Stimulated activated effector memory CD8-positive, alpha-beta T cell treated with anti-CD3 and anti-CD28 coated beads, Interleukin-12 subunit alpha, Interleukin-12 subunit beta, amount 100 ng/mL, for 72 hours (primary cell): ENCODE measurements at regions not wholly inside any gene's neighbourhood (a gene's known extent, or its start where the extent isn't known, plus 50 kb on each side); places are given as distances from the start of the nearest gene placed in this dataset.
A peak's percentile ranks its signal among the peaks of the same experiment; 100 is the strongest.

Experiments used
- ATAC-seq: fragments of 150-1000 bp; cut with Tn5 transposase; 2 replicates; pipeline ENCODE4 v1.10.0; 2021
- DNase-seq, 2 donors: peaks; one replicate each; pipeline ENCODE4 v3.0.0; 2021 to 2022; ENCODE audit warnings: low spot score in 2 of 2
- H3K27ac Mint-ChIP-seq: one replicate; pipeline ENCODE4 v1.8.0; 2022; ENCODE audit warnings: mild to moderate bottlenecking, mixed read lengths
- H3K36me3 Mint-ChIP-seq: one replicate; pipeline ENCODE4 v1.8.0; 2022; ENCODE audit warnings: mild to moderate bottlenecking, mixed read lengths
- H3K4me1 Mint-ChIP-seq: one replicate; pipeline ENCODE4 v1.8.0; 2022; ENCODE audit warnings: mixed read lengths
- H3K4me3 Mint-ChIP-seq: one replicate; pipeline ENCODE4 v1.8.0; 2022; ENCODE audit warnings: mild to moderate bottlenecking, mixed read lengths
- H3K9me3 Mint-ChIP-seq: one replicate; pipeline ENCODE4 v1.8.0; 2022; ENCODE audit warnings: mixed read lengths

DNA sequence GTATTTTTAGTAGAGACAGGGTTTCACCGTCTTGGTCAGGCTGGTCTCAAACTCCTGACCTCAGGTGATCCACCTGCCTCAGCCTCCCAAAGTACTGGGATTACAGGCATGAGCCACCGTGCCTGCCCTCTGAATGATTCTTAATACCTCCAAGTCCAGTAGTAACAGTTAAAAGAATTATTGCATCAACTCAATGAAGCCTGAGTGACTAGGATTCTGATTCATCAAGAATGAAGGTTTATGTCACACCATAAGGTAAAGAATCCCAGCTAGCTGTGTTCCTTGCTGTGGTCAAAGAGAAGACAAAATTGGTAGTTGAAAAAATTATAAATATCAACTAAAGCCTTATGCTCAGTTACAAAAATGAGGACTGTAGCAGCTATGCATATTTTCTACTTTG lies 81.2 kb upstream of the ABCC4 start:
- H3K4me1 Mint-ChIP-seq = no peaks in the 10 kb centered on the region
- H3K9me3 Mint-ChIP-seq = no peaks in the 10 kb centered on the region
- no peak overlapping the region for H3K4me3 Mint-ChIP-seq

DNA sequence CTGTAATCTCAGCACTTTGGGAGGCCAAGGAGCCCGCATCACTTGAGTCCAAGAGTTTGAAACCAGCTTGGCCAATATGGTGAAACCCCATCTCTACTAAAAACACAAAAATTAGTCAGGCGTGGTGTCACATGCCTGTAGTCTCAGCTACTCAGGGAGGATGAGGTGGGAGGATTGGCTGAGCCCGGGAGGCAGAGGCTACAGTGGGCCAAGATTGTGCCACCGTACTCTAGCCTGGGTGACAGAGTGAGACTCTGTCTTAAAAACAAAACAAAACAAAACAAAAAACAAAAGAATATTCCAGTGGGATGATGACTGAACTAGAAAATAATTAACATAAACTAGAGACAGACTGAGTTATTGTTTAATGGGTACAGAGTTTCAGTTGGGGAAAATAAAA lies 81.7 kb upstream of the ABCC4 start:
- Mint-ChIP-seq H3K9me3 (no peaks in the 10 kb centered on the region), H3K27ac (no peak overlapping the region), H3K36me3 (no peaks in the 10 kb centered on the region), H3K4me1 (no peaks in the 10 kb centered on the region), H3K4me3 (no peak overlapping the region)
- DNase-seq (no peak), ATAC-seq (no peak)

More for the DNA sequence above, 81.2 kb upstream of the ABCC4 start:
- H3K27ac Mint-ChIP-seq = no peak overlapping the region
- no peak for DNase-seq
- ATAC-seq = no peak
- no peaks in the 10 kb centered on the region for H3K36me3 Mint-ChIP-seq

DNA sequence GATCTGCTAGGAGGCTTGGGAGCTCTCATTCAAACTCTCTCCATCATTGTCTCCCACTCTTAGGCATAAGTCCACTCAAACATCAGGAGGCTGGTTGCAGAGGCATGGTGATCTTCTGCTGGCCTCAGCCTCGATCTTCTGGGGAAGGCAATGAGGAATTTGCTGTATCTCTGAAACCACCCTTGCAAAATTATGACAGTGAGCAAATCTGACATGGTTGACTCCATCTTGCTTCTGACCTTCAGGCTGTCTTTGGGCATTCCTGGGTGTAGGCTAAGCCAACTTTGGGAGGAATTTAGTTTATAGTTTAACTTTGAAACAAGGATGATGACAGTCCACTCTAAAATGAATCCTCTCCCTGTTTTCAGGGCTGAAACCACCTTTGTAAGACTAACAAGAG lies 84.1 kb upstream of the ABCC4 start:
- ATAC-seq (no peak), DNase-seq (no peak)
- H3K27ac Mint-ChIP-seq = no peak overlapping the region
- no peak overlapping the region for H3K4me3 Mint-ChIP-seq
- H3K36me3 Mint-ChIP-seq = no peaks in the 10 kb centered on the region
- H3K4me1 Mint-ChIP-seq = no peaks in the 10 kb centered on the region
- no peaks in the 10 kb centered on the region for H3K9me3 Mint-ChIP-seq

DNA sequence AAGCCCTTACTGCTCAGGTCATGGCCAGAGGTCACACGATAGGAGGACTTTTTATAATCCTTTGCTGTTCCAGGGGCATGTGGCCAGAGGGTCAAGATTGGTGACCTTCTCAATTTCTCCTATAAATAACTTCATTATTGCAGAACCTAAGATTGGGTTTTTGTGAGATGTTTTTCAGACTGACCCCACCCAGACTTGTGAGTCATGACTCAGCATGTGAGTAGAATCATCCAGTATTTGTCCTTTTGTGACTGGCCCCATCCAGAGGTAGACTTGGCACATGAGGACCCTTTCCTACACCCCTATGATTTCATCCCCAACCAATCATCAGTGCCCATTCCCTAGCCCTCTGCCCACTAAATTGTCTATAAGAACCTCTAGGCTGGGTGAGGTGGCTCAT lies 84.5 kb upstream of the ABCC4 start:
- DNase-seq = no peak
- Mint-ChIP-seq H3K4me1 (no peaks in the 10 kb centered on the region), H3K27ac (no peak overlapping the region), H3K9me3 (no peaks in the 10 kb centered on the region), H3K36me3 (no peaks in the 10 kb centered on the region), H3K4me3 (no peak overlapping the region)
- no peak for ATAC-seq

DNA sequence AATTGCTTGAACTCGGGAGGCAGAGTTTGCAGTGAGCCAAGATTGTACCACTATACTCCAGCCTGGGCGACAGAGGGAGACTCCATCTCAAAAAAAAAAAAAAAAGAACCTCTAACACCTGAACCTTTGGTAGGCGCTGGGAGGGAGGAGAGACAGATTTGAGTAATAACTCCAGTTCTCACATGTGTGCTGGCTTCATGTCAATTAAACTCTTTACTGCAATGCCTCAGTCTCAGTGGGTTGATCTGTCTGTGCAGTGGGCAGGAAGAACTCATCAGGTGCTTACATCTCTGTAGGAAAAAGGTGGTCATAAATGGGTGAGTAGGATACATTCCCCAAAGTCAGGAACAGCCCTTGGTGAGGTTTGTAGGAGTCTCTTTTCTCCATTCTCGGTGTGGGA lies 85.1 kb upstream of the ABCC4 start:
- Mint-ChIP-seq H3K4me1 (no peaks in the 10 kb centered on the region), H3K27ac (no peak overlapping the region), H3K4me3 (no peak overlapping the region), H3K36me3 (no peaks in the 10 kb centered on the region), H3K9me3 (no peaks in the 10 kb centered on the region)
- DNase-seq (no peak), ATAC-seq (no peak)

DNA sequence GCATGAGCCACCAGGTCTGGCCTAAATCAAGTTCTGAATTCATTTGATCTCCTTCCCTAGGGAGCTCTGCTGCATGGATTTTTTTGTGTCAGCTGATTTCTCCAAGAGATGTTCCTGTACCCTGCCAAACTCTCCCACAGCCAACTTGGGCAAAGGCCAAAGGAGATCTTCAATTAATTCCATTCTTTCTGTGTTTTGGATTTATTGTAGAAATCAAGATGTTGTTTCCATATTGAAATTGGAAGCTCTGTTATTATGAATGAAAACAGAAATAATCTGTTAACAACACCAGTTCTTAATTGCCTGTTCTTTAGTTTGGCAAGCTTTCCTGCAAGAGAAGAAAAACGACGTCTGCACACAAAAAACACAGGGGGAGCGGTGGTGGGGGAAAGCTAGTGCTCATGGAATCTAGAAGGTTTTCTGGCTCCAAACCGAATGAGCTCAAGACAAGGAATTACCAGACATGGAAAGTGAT lies 86.5 kb upstream of the ABCC4 start:
- H3K27ac Mint-ChIP-seq = no peak overlapping the region
- ATAC-seq = no peak
- H3K36me3 Mint-ChIP-seq = no peaks in the 10 kb centered on the region
- H3K9me3 Mint-ChIP-seq = no peaks in the 10 kb centered on the region
- no peak overlapping the region for H3K4me3 Mint-ChIP-seq
- H3K4me1 Mint-ChIP-seq = no peaks in the 10 kb centered on the region
- no peak for DNase-seq

DNA sequence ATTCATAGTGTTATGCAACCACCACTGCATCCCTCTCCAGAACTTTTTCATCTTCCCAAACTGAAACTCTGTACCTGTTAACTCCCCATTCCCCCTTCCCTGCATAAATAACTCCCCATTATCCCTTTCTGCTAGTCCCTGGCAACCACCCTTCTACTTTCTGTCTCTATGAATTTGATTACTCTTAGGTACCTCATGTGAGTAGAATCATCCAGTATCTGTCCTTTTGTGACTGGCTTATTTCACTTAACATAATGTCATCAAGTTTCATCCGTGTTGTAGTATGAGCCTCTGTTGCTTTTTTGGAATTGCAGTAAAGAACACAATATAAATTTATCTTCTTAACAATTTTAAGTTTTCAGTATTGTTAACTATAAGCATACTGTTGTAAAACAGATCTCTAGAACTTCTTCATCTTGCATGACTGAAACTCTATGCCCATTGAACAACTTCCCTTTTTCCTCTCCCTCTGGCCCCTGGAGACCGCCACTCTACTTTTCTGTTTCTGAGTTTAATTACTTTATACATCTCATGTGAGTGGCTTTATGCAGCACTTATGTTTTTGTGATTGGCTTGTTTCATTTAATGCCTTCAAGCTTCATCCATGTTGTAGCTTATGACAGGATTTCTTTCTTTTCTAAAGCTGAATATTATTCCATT lies 87.3 kb upstream of the ABCC4 start:
- Mint-ChIP-seq H3K4me3 (no peak overlapping the region), H3K27ac (no peak overlapping the region), H3K9me3 (no peaks in the 10 kb centered on the region), H3K4me1 (no peaks in the 10 kb centered on the region), H3K36me3 (no peaks in the 10 kb centered on the region)
- ATAC-seq (no peak), DNase-seq (no peak)

DNA sequence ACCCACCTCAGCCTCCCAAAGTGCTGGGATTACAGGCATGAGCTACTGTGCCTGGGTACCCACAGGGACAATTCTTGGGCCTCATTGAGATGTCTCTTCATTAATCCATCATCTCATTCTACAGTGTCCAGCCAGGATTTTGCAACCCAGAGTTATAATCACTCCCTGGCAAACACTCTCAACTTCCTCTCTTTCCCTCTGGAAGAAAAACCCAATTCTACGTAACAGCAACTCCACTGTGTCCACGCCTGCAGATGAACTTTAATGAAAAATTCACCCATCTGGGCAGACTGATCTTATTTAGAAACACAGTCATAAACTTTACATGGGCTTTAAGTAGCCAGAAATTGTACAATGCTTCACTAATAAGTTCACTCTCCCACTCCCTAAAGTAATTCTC lies 90.1 kb upstream of the ABCC4 start:
- H3K9me3 Mint-ChIP-seq = no peaks in the 10 kb centered on the region
- H3K27ac Mint-ChIP-seq = no peak overlapping the region
- DNase-seq (no peak), ATAC-seq (no peak)
- no peaks in the 10 kb centered on the region for H3K36me3 Mint-ChIP-seq
- no peak overlapping the region for H3K4me3 Mint-ChIP-seq
- no peaks in the 10 kb centered on the region for H3K4me1 Mint-ChIP-seq

DNA sequence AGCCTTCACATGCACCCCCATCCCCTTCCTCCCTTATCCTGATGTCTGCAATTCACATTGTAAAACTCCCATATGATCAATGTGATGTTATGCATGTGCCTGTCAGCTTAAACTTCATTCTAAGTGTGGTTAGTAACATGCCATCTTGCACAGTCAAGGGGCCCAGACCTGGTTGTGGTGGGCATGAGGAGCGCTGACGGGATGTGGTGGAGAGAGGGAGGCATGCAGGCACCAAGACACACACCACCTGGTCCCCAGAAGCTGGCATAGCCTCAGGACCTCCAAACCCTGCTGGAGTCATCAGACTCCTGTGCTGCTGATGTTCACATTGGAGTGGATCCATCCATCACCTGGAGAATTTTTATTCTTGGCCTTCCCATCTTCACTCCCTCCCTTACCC lies 90.5 kb upstream of the ABCC4 start:
- ATAC-seq (no peak), DNase-seq (no peak)
- no peak overlapping the region for H3K27ac Mint-ChIP-seq
- no peaks in the 10 kb centered on the region for H3K4me1 Mint-ChIP-seq
- H3K9me3 Mint-ChIP-seq = no peaks in the 10 kb centered on the region
- H3K36me3 Mint-ChIP-seq = no peaks in the 10 kb centered on the region
- H3K4me3 Mint-ChIP-seq = no peak overlapping the region

DNA sequence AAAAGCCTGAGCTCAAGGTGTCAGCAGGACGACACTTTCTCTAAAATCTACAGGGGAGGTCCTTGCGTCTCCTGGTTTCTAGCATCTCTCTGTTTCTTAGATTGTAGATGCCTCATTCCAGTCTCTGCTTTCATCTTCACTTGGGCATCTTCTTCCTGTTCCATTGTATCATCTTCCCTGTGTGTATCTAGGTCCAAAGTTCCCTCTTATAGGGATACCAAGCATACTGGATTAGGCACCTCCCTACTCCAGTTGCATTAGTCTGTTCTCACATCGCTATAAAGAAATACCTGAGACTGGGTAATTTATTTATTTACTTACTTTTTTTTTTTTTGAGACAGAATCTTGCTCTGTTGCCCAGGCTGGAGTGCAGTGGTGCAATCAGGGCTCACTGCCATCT lies 91.3 kb upstream of the ABCC4 start:
- H3K4me3 Mint-ChIP-seq = no peak overlapping the region
- H3K4me1 Mint-ChIP-seq = no peaks in the 10 kb centered on the region
- DNase-seq (no peak), ATAC-seq (no peak)
- no peaks in the 10 kb centered on the region for H3K9me3 Mint-ChIP-seq
- no peak overlapping the region for H3K27ac Mint-ChIP-seq
- H3K36me3 Mint-ChIP-seq = no peaks in the 10 kb centered on the region

DNA sequence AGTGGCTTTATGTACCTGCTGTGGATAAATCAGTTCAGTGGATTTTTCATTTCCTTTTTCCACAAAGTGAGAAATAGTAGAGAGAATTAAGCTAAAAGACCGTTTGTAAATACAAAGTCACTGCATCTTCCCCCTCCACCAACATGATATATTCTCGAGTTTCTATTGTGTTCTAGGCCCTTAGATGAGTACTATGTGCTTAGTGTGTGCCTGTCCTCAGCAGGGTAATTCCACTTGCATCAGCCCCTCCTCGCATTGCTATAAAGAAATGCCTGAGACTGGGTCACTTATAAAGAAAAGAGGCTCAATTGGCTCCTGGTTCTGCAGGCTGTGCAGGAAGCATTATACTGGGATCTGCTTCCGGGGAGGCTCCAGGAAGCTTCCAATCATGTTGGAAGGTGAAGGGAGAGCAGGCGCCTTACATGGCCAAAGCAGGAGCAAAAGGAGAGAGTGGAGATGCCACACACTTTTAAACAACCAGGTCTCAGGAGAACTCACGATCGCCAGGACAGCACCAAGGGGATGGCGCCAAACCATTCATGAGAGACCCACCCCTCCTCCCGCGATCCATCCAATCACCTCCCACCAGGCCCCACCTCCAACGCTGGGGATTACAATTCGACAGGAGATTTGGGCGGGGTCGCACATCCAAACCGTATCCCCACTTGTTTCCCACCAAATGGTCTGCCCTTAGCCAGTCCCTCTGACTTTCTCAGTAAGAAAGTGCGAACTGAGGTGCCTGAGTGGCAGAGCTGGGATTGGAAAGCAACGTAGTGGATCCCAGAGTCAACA lies 102.3 kb upstream of the ABCC4 start:
- ATAC-seq (peak; percentile 38), DNase-seq (no peak)
- Mint-ChIP-seq H3K4me3 (peak overlapping the region; percentile 64), H3K27ac (no peak overlapping the region), H3K9me3 (no peaks in the 10 kb centered on the region), H3K36me3 (no peaks in the 10 kb centered on the region), H3K4me1 (peaks cover 12% of the 10 kb centered on the region)

DNA sequence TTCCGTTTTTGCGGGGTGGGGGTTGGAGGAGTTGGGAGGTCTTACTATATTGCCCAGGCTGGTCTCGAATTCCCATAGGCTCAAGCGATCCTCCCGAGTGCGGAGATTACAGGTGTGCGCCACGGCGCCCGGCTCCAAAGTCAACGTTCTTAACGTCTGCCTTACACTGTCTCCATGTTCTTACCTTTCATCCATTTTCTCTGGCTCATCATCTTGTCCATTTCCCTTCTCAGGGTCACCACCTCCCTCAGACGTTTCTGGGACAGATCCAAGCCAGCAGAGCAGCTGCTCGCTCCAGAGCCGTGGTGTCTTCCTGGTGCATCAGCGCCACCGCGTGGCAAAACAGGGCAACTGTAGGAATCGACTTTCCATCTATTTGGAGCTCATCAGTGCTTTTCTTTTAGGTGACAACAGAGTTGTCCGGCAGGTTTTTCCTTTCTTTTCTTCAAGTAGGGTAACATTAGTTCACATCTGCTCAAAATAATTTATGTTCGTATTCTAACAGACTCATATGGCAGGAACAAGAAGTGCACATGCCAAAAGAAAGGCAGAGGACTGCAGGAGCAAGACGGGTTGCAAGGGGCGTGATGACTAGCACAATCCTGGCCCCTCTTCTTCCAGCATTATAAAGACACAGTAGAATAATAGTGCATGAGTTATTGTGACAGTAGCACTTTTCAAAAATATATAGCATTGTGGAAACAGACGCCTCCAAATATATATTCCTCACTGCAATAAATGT lies 103.1 kb upstream of the ABCC4 start:
- H3K4me1 Mint-ChIP-seq = peaks cover 12% of the 10 kb centered on the region
- peak overlapping the region; percentile 64 for H3K4me3 Mint-ChIP-seq
- DNase-seq (peak; percentile 67 to 79), ATAC-seq (peak; percentile 86)
- H3K27ac Mint-ChIP-seq = no peak overlapping the region
- H3K36me3 Mint-ChIP-seq = no peaks in the 10 kb centered on the region
- H3K9me3 Mint-ChIP-seq = no peaks in the 10 kb centered on the region

DNA sequence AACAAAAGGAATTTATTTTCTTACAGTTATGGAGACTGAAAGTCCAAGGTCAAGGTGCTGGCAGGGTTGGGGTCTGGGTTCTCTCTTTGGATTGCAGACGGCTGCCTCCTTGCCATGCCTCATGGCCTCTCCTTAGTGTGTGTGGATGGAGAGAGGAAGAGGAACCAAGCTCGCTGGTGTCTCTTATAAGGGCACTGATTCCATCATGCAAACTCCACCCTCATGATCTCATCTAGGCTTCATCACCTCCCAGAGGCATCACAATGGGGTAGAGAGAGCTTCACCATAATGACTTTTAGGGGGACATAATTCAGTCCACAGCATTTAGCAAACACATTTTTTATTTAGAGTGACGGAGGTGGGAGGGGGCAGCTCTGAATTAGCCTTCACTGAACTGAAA lies 104.9 kb upstream of the ABCC4 start:
- Mint-ChIP-seq H3K4me3 (no peak overlapping the region), H3K36me3 (no peaks in the 10 kb centered on the region), H3K4me1 (peaks cover 12% of the 10 kb centered on the region), H3K27ac (no peak overlapping the region), H3K9me3 (no peaks in the 10 kb centered on the region)
- ATAC-seq (no peak), DNase-seq (no peak)

DNA sequence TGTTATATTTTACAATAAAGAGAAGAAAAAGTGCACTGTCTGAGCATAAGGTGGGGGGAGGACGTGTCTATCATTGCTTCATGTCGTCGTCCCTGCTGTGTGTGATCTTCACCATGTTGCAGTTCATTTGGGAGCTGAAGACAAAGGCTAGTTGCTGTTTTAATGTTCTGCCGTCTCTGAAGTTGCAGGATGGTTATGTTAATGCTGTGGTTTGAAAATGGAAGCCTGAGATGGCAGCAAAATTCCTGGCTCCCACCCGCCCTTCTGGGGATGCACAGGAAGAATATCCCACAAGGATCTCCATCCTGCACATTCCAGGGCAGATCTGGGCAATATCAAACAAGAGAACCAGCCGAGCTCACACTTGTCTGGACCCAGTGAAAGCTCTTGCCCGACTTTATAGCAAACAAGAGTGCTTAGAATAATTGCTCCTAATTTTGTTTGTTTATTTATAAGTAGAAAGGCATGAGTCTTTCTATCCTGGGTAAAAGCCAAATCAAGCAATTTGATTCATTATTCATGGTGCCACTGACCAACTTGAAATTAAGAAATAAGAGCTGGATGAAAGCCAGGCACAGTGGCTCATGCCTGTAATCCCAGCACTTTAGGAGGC lies 110.3 kb upstream of the ABCC4 start:
- H3K4me1 Mint-ChIP-seq = no peaks in the 10 kb centered on the region
- ATAC-seq (no peak), DNase-seq (no peak)
- no peaks in the 10 kb centered on the region for H3K9me3 Mint-ChIP-seq
- H3K36me3 Mint-ChIP-seq = no peaks in the 10 kb centered on the region
- H3K27ac Mint-ChIP-seq = no peak overlapping the region
- no peak overlapping the region for H3K4me3 Mint-ChIP-seq

DNA sequence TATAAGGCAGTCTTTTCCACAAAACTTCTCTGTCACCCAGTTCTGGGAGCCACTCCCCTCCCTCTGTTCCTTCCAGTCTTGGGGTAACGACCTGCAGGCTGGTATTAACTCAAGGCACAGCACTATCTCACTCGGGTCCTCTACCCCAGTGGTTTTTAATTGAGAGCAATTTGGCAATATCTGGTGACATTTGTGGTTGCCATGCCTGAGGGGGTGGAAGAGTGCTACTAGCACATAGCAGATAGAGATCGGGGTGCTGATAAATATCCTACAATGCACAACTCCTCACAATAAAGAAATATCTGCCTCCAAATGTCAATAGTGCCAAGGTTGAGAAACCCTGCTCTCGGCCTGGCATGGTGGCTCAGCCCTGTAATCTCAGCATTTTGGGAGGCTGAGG lies 117.7 kb upstream of the ABCC4 start:
- no peak for ATAC-seq

More for the DNA sequence above, 117.7 kb upstream of the ABCC4 start:
- Mint-ChIP-seq H3K4me1 (peaks cover 4% of the 10 kb centered on the region), H3K27ac (no peak overlapping the region), H3K36me3 (no peaks in the 10 kb centered on the region), H3K9me3 (no peaks in the 10 kb centered on the region), H3K4me3 (no peak overlapping the region)
- DNase-seq = no peak
